Superior temporal gyrus (tissue), 1 donor: ENCODE measurements at regions not wholly inside any gene's neighbourhood (a gene's known extent, or its start where the extent isn't known, plus 50 kb on each side); places are given as distances from the start of the nearest gene placed in this dataset.
"Not testable (repeated sequence)": the region's sequence is repeated elsewhere in the genome, so short reads cannot be mapped to it uniquely, and the experiment has no call there.

Experiments used
- DNase-seq: peaks from one replicate; pipeline ENCODE4 v3.0.0-alpha.2; 2016; ENCODE audit errors: extremely low spot score

GRCh38 chrX:84611843-84612636 lies 109.8 kb upstream of the HDX start:
- no peak for DNase-seq

- DNase-seq, result no peak
Observed at GRCh38 chrX:84634201-84634782, 132.0 kb upstream of the HDX start.

DNA sequence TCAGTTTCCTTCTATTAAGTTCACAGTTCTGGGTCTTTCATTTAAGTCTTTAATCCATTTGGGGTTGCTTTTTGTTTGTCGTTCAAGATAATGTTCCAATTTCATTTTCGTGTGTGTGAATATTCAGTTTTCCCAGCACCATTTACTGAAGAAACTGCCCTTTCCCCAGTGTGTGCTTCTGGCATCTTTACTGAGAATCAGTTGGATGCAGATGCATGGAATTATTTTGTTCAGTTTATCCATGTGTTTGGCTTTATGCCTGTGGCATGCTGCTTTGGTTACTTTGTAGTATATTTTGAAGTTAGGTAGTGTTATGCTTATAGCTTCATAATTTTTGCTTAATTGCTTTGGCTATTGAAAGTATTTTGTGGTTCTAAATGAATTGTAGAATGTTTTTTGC lies 163.8 kb upstream of the HDX start:
- no peak for DNase-seq

DNA sequence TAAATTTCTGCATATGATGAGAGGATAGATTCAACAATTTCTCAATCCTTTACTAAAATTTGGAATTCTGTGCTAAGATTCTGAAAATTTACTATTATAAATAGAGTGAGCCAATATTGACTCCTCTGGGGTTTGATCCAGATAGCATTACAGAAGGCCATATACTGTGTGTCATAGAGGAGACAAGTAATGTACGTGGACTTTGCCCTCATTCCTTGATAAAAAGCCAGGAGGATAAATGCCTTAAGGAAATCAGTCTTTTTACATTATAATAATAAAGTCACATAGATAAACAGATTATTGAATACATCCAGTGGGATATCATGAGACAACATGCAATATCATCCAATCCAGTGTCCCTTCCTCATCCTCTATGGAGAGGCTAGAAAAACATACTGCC lies 188.0 kb upstream of the HDX start:
- no peak for DNase-seq

DNA sequence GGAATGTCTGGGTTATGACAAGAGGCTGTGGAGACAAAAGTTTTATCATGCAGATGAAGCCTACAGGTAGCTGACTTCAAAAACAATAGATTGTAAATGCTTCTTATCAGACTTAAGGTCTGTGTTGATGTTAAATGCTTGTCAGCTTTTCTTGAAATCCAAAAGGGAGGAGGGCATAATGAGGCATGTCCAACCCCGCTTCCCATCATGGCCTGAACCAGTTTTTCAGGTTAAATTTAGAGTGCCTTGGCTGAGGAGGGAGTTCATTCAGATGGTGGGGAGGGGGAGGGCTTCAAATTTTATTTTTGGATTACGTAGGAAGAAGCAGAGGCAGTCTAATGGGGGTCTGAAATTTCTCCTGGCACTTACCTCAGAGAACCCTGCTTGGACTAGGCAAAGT lies 207.7 kb upstream of the HDX start:
- no peak for DNase-seq

GRCh38 chrX:84710611-84711010 lies 208.4 kb upstream of the HDX start:
- no peak for DNase-seq

DNA sequence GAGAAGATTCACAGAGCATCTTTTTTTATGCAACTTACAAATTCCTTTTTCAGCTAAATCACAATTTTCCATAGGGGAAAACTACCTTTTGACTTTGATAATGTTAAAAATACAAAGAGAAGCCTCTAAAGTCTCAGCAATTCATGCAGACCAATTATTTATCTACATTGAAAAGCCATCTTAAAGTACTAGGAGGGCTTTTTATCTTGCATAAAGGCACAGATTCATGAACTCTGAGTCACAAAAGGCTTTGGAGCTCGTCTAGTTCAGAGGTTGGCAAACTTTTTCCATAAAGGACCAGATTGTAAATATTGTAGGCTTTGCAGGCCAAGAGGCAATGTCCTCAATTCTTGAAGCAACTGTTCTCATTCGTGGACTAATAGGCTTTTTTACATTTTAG lies 210.4 kb upstream of the HDX start:
- DNase-seq, result no peak

DNA sequence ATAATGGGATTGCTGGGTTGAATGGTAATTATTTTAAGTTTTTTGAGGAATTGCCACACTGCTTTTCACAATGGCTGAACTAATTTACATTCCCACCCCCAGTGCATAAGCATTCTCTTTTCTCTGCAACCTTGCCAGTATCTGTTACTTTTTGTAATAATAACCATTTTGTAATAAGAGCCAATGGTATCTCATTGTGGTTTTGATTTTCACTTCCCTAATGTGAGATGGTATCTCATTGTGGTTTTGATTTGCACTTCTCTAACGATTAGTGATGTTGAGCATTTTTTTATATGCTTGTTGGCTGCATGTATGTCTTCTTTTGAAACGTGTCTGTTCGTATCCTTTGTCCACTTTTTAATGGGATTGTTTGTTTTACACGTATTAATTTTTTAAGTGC lies 213.1 kb upstream of the HDX start:
- no peak for DNase-seq

- no peak for DNase-seq
Observed at GRCh38 chrX:84717343-84717742, 215.1 kb upstream of the HDX start.

GRCh38 chrX:84721416-84721815 lies 219.2 kb upstream of the HDX start:
- DNase-seq, result no peak

DNA sequence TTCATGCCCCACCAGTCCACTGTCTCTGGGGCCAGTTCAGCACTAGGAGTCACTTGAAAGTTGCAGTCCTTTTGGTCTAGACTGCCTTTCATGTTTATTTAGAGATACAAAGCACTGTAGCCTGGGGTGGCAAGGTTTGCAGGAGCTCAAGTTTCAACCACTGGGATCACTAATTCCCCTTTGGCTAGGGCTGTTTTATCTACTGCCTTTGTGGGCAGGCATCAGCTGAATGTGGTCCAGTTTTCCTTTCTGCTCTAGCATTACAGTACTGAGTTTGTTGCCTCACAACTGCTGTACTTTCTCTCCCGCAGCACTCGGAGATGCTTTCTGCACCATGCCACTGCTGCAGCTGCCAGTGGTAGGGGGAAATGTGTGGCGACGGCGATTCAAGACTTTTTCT lies 222.3 kb upstream of the HDX start:
- DNase-seq, result no peak

GRCh38 chrX:84729408-84729807 lies 227.2 kb upstream of the HDX start:
- DNase-seq, result no peak

- peak; percentile 38 for DNase-seq
Observed at GRCh38 chrX:84729809-84730208, 227.6 kb upstream of the HDX start.

GRCh38 chrX:84735025-84735424 lies 232.8 kb upstream of the HDX start:
- no peak for DNase-seq

DNA sequence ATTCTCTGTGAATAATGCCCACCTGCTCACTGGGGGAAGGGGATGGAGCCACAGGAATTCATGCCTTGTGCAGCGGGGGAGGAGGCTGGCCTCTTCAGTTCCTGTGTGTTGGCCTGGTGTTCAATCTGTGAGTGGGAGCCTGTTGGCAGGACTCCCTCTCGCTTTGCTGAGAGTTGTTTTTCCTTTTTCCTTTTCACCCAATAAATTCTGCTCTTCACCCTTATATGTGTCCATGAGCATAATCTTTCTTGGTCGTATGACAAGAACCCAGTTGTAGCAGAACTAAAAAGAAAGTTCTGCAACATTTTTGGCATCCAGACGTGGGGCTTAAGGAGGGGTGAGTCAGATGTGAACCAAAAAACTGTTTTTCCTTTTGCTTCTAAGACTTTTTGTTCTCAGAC lies 235.2 kb upstream of the HDX start:
- no peak for DNase-seq

DNA sequence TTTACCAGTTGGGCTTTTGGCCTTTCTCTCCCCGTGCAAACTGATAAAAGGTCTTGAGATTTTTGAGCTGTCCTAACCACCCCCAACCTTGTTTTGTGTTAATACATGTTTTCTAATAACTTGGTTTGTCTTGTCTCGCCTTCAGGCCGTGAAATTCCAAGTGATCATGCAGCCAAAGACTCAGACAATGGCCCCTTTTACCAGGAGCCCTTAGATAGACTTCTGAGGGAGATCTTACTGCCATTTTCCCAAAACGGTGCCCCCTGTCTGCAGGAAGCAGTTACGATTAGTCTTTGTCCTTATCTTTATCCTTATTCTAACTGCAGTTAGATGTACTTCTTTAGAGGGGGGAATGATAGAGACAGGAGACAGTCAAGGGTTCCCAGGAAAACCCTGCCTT lies 245.3 kb upstream of the HDX start:
- no peak for DNase-seq

DNA sequence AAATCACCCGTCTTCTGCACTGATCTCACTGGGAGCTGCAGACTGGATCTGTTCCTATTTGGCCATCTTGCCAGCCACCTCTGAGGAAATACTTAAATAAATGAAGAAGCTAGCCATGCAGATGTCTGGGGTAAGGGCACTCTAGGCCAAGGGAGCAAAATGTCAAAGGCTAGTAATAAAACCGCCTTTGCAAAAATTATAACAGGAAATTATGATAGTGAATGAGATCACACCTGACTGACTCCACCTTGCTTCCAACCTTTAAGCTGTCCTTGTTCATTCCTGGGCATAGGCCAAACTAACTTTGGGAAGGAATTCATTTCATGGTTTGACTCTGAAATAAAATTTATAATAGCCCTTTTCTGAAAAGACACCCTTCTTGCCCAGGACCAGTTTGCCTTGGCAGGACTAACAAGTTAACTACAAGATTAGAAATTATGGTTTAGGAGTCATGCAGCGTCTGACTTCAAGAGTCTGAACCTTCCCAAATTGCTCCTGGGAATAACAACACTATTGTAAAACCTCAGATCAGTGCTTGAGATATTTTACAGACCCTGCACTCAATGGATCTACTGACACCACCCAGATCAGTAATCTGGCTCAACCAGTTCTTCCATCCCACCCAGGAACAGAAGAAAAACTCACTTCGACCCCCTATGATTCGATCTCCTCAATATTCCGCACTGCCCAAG lies 246.9 kb upstream of the HDX start:
- DNase-seq, result no peak

DNA sequence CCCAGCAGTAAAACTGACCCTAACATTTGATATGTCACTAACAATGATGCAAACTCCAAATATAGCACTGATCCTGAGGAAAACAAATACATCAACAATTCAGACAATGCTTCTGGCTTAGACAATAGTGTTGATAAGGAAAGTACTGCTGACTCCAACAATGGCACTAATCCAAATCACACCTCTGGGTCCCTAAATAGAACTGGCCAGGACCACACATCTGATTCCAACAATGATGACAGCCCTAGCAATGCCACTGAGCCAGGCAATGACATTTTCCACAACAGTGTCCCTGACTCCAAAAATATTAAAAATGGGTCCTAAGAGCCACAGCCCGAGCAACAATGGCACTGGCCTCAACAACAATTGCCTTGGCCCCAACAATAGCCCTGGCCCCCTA lies 243.1 kb upstream of the APOOL start:
- DNase-seq, result no peak

- no peak for DNase-seq
Observed at GRCh38 chrX:84796321-84796720, 207.4 kb upstream of the APOOL start.

DNA sequence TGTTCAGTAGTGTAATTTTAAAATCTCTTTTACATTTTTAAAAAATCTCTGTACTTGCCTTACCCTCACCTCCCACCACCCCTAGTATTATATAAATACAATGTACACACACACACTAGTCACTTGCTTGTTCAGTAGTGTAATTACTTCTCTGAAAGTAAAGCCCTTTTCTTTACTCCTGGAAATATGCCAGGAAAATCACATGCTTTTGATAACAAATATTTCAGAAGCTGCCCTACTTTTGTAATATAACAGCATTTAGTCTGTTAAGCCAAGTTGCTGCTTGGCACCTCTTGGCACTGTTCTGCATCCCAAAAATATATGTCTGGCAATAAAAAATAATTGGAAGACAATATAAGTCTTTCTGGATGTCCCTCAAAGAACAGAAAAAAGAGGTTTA lies 172.8 kb upstream of the APOOL start:
- no peak for DNase-seq

GRCh38 chrX:84846541-84846940 lies 157.1 kb upstream of the APOOL start:
- DNase-seq, result not testable (repeated sequence)

- not testable (repeated sequence) for DNase-seq
Observed at GRCh38 chrX:84851183-84851582, 152.5 kb upstream of the APOOL start.

DNA sequence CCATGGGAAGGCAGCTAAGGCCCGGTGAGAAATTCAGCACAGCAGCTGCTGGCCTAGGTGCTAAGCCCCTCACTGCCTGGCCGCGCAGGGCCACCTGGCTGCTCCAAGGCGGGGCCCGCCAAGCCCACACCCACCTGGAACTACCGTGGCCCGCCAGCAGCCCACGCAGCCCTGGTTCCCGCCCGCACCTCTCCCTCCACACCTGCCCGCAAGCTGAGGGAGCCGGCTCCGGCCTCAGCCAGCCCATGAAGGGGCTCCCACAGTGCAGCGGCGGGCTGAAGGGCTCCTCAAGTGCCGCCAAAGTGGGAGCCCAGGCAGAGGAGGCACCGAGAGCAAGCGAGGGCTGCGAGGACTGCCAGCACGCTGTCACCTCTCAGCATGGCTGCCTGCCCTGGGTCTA lies 146.9 kb upstream of the APOOL start:
- not testable (repeated sequence) for DNase-seq
